NT2/D1 (cell line): ENCODE measurements at regions not wholly inside any gene's neighbourhood (a gene's known extent, or its start where the extent isn't known, plus 50 kb on each side); places are given as distances from the start of the nearest gene placed in this dataset.

Experiments
- YY1 ChIP-seq: IDR thresholded peaks from 2 replicates; pipeline ENCODE4 v1.6.1; 2011; ENCODE audit not compliant: insufficient read length, insufficient read depth
- ZNF274 ChIP-seq: IDR thresholded peaks from 2 replicates; pipeline ENCODE4 v1.6.1; 2011; ENCODE audit warnings: mild to moderate bottlenecking, low read depth, low read length

DNA sequence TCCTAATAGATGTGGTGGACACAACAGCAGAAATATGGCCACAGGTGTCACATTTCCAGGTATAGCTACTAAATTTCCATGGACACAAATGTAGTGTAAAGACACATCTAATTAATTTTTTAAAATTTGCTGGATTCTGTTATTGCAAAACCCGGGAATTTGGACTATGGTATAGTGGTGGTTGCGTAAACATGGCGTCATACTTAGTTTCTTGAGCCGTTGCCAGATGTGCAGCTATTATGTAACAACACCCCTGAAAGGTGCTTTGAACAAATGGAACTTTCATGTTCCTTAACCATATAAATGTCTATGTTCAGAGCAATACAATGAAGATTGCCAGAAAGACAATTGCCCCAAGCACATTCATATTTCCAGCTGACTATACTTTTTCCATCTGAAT, 85.9 kb downstream of the HRH4 start:
- TF ChIP-seq YY1: no peak
- TF ChIP-seq ZNF274: no peak
